ENCODE measurements at regions not wholly inside any gene's neighbourhood (a gene's known extent, or its start where the extent isn't known, plus 50 kb on each side); places are given as distances from the start of the nearest gene placed in this dataset.

DNA sequence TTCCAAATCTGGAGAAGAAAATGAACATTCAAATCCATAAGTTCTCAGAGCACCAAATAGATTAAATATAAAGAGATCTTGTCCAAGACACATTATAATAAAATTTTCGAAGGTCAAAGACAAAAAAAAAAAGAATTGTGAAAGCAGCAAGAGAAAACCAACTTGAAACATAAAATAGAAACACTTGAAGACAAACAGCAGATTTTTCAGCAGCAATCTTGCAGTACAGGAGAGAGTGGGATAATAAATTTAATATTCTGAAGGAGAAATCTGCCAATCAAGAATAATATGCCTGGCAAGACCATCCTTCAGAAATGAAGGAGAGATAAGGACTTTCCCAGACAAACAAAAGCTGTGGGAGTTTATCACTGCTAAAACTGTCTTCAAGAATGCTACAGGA, 150.5 kb upstream of the COL8A1 start:
- Histone ChIP-seq H3K79me2 (ENCODE audit: insufficient read depth, low read depth) (no peaks in the 10 kb centered on the region), H3K9ac (no peak overlapping the region), H3K4me2 (no peak overlapping the region), H3K27me3 (ENCODE audit: insufficient read depth, low read depth) (no peaks in the 10 kb centered on the region), H3K4me1 (ENCODE audit: low read depth, poor library complexity, severe bottlenecking) (no peaks in the 10 kb centered on the region), H3K36me3 (ENCODE audit: insufficient read depth) (no peaks in the 10 kb centered on the region), H3K27ac (no peak overlapping the region), H2AFZ (ENCODE audit: low read depth) (no peak overlapping the region), H4K20me1 (ENCODE audit: insufficient read depth) (no peaks in the 10 kb centered on the region), H3K4me3 (IDR thresholded peaks at IDR 0.05; ENCODE audit: insufficient read depth, low read depth, low read length) (no peak overlapping the region)
- no peak for TF ChIP-seq CTCF (conservative IDR thresholded peaks at IDR 0.05; ENCODE audit: low read depth, low read length)

DNA sequence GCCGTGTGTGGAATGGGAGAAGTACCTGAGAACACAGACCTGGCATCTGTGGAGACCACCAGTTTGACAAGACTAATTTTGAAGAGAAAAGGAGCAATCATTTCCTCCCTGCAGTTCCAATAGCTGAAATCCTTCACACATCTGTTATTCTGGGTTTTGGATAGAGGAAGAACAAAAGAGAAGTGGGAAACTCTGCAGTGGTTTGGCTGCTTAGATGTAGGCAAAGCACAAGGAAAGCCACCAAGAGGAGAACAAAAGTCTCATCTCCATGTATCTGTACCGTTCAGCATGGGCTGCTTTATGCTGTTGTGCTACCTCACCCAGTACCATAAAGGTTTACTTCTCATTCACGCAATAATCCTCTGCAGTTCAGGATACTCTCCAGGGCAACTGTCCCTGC, 153.1 kb upstream of the COL8A1 start:
- no peaks in the 10 kb centered on the region for H3K36me3 ChIP-seq (ENCODE audit: insufficient read depth)
- H3K9ac ChIP-seq: no peak overlapping the region
- no peaks in the 10 kb centered on the region for H3K4me1 ChIP-seq (ENCODE audit: low read depth, poor library complexity, severe bottlenecking)
- H3K27ac ChIP-seq: no peak overlapping the region
- TF ChIP-seq CTCF (conservative IDR thresholded peaks at IDR 0.05; ENCODE audit: low read depth, low read length): no peak
- H4K20me1 ChIP-seq (ENCODE audit: insufficient read depth): no peaks in the 10 kb centered on the region
- H3K27me3 ChIP-seq (ENCODE audit: insufficient read depth, low read depth): no peaks in the 10 kb centered on the region
- no peak overlapping the region for H2AFZ ChIP-seq (ENCODE audit: low read depth)
- H3K4me2 ChIP-seq: no peak overlapping the region
- no peaks in the 10 kb centered on the region for H3K79me2 ChIP-seq (ENCODE audit: insufficient read depth, low read depth)
- H3K4me3 ChIP-seq (IDR thresholded peaks at IDR 0.05; ENCODE audit: insufficient read depth, low read depth, low read length): no peak overlapping the region

GRCh38 chr3:99484871-99485270, 153.5 kb upstream of the COL8A1 start:
- Histone ChIP-seq H3K27ac (no peak overlapping the region), H3K4me1 (ENCODE audit: low read depth, poor library complexity, severe bottlenecking) (no peaks in the 10 kb centered on the region), H3K79me2 (ENCODE audit: insufficient read depth, low read depth) (no peaks in the 10 kb centered on the region), H3K27me3 (ENCODE audit: insufficient read depth, low read depth) (no peaks in the 10 kb centered on the region), H3K4me2 (no peak overlapping the region), H3K9ac (no peak overlapping the region), H3K36me3 (ENCODE audit: insufficient read depth) (no peaks in the 10 kb centered on the region), H3K4me3 (IDR thresholded peaks at IDR 0.05; ENCODE audit: insufficient read depth, low read depth, low read length) (no peak overlapping the region), H2AFZ (ENCODE audit: low read depth) (no peak overlapping the region), H4K20me1 (ENCODE audit: insufficient read depth) (no peaks in the 10 kb centered on the region)
- TF ChIP-seq CTCF (conservative IDR thresholded peaks at IDR 0.05; ENCODE audit: low read depth, low read length): no peak

- H3K79me2 ChIP-seq (ENCODE audit: insufficient read depth, low read depth): no peaks in the 10 kb centered on the region
- H2AFZ ChIP-seq (ENCODE audit: low read depth): no peak overlapping the region
- no peak for TF ChIP-seq CTCF (conservative IDR thresholded peaks at IDR 0.05; ENCODE audit: low read depth, low read length)
- H3K9ac ChIP-seq: no peak overlapping the region
- H3K4me1 ChIP-seq (ENCODE audit: low read depth, poor library complexity, severe bottlenecking): no peaks in the 10 kb centered on the region
- H3K27me3 ChIP-seq (ENCODE audit: insufficient read depth, low read depth): no peaks in the 10 kb centered on the region
- H3K4me2 ChIP-seq: no peak overlapping the region
- no peaks in the 10 kb centered on the region for H4K20me1 ChIP-seq (ENCODE audit: insufficient read depth)
- H3K36me3 ChIP-seq (ENCODE audit: insufficient read depth): no peaks in the 10 kb centered on the region
- H3K4me3 ChIP-seq (IDR thresholded peaks at IDR 0.05; ENCODE audit: insufficient read depth, low read depth, low read length): no peak overlapping the region
- H3K27ac ChIP-seq: no peak overlapping the region
These were observed 154.6 kb upstream of the COL8A1 start for GRCh38 chr3:99483841-99484240.

GRCh38 chr3:99482191-99482590, 156.2 kb upstream of the COL8A1 start:
- Histone ChIP-seq H2AFZ (ENCODE audit: low read depth) (no peak overlapping the region), H4K20me1 (ENCODE audit: insufficient read depth) (no peaks in the 10 kb centered on the region), H3K9ac (no peak overlapping the region), H3K4me3 (IDR thresholded peaks at IDR 0.05; ENCODE audit: insufficient read depth, low read depth, low read length) (no peak overlapping the region), H3K79me2 (ENCODE audit: insufficient read depth, low read depth) (no peaks in the 10 kb centered on the region), H3K27ac (no peak overlapping the region), H3K36me3 (ENCODE audit: insufficient read depth) (no peaks in the 10 kb centered on the region), H3K4me1 (ENCODE audit: low read depth, poor library complexity, severe bottlenecking) (no peaks in the 10 kb centered on the region), H3K4me2 (no peak overlapping the region), H3K27me3 (ENCODE audit: insufficient read depth, low read depth) (no peaks in the 10 kb centered on the region)
- TF ChIP-seq CTCF (conservative IDR thresholded peaks at IDR 0.05; ENCODE audit: low read depth, low read length): no peak
